GM19023 (cell line): ENCODE measurements at regions not wholly inside any gene's neighbourhood (a gene's known extent, or its start where the extent isn't known, plus 50 kb on each side); places are given as distances from the start of the nearest gene placed in this dataset.
"Not testable (repeated sequence)": the region's sequence is repeated elsewhere in the genome, so short reads cannot be mapped to it uniquely, and the experiment has no call there.

Source experiments
- ATAC-seq: cut with Tn5 transposase; IDR thresholded peaks from one replicate; pipeline ENCODE4 v1.9.1; 2021; ENCODE audit warnings: mild to moderate bottlenecking, moderate library complexity; ENCODE audit not compliant: unreplicated experiment

DNA sequence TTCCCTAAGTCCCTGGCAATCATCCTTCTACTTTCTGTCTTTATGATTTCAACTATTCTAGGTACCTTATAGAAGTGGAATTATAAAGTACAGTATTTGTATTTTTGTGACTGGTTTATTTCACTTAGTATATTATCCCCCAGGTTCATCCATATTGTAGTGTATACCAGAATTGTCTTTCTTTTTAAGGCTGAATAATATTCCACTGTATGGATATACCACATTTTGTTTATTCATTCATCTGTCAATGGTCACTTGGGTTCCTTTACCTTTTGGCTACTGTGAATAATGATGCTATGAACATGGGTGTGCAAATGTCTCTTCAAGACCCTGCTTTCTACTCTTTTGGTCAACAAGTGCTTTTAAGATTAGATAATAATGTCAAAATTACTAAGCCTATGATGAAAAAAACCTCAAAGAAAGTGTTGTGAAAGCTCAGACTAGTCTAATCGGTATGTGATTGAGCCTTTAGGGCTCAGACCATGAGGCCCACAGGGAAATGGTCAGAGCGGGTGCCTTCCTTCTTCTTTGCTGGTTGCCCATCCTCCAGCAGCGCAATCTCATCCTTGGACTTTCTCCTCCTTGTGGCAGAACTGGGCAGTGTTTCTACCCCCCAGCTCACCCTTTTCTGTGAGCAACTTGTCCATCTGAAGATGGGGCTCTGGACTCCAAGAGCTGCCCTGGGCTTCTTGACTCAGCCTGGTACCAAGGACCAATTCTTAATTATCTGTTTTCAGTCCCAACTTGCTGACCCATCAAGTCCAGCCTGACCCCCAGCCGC lies 105.4 kb downstream of the TTC8 start:
- ATAC-seq = no peak

- ATAC-seq = no peak
Measured at GRCh38 chr14:88931321-88932110, 107.1 kb downstream of the TTC8 start.

GRCh38 chr14:88933191-88933590 lies 108.7 kb downstream of the TTC8 start:
- ATAC-seq = no peak

DNA sequence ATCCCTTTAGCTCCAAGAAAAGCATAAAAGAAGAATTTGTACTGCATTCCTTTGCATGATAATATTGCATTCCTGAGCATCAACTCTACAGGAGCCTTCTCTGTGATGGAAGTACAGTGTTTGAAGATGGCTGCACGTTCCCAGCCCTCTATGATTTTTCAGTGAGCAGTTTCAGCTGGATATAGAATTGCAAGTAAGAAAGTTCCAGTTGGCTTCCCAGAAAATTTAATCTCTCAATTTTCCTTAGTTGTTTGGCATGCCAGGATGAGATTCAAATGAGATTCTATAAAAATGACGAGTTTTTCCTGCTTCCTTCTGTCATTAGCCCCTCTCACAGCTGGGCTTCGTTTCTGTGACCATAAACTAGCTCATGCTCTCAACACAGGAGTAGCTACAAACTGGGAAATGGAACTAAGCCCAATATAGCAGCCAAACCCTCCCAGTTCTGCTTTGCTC lies 109.9 kb downstream of the TTC8 start:
- no peak for ATAC-seq

- ATAC-seq = no peak
Measured at GRCh38 chr14:88935083-88935482, 110.6 kb downstream of the TTC8 start.

DNA sequence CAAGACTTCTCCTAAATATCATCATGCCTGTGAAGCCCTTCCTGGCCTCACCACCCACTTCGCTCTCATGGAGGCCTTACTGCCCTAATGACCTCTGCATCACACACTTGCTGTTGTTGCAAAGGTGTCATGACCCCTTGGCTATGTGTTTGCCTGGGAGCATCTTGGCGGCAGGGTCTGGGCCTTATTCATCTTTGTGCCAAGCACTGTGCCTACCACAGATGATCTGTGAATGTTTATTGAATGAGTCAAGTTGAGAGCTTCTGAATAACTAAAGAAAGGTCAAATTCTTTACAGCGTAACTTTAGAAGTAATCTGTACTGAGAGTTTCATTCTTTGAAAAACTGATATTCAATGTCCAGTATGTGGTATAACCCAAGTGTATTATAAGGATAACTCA lies 113.3 kb downstream of the TTC8 start:
- no peak for ATAC-seq

- ATAC-seq = no peak
Measured at GRCh38 chr14:88940671-88941070, 116.2 kb downstream of the TTC8 start.

DNA sequence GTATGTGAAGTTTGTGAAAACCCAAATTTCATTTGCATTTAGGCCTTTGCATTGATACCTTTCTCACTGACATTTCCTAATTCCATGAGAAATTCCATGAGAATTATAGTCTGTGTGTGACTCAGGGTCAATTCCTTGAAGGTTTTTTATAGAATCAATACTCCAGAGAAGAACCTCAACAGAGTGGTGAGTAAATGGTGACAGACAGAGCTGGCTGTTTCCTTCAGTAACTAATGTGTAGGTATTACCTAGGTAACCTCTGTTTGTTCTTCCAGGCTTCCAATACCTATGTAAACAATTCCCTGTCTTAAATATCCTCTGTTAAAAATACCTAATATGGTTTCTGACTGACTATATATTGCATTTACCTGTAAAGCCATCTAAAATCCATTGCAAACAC lies 117.0 kb downstream of the TTC8 start:
- ATAC-seq = no peak

DNA sequence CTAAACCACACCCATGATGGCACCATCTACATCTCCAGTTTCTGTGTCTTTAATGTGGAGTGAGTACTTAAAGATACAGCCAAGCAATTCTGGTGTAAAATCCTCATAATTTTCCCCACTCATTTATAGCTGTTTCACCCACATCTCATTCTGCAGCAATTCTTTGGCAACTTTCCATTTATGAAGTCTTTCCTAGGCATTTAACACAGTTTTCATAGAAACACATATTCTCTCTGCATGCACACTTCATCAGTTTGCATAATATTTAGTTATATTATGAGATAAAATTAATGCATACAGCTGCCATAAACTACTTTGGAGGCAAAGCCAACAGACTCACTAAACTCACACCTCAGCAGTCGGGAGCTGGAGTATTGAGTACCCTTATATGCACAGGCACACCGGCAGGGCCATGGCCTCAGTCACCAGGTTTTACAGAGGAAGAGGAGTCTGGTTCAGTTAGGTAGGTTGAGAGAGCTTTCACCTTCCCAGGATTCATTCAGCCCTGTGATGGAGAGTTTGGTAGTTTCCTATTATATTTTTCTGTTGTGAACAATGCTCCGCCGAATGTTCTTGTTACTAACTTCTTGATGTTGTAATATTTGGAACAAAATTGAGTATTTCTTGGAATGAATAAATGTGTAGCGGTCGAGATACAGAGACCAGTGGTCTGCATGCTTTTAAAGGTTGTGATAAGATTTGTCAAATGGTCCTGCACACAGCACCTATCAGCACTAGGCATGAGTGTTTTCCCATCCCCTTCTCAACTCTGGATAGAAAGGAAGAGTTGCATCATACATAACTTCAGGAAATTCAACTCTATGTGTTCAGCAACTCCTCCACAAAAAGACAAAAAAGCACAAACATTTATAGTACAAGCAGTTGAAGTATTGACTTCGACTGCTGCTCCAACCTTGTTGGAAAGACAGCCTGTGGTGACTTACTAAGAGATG lies 123.5 kb downstream of the TTC8 start:
- no peak for ATAC-seq

- no peak for ATAC-seq
Measured at GRCh38 chr14:88950069-88950468, 125.6 kb downstream of the TTC8 start.

DNA sequence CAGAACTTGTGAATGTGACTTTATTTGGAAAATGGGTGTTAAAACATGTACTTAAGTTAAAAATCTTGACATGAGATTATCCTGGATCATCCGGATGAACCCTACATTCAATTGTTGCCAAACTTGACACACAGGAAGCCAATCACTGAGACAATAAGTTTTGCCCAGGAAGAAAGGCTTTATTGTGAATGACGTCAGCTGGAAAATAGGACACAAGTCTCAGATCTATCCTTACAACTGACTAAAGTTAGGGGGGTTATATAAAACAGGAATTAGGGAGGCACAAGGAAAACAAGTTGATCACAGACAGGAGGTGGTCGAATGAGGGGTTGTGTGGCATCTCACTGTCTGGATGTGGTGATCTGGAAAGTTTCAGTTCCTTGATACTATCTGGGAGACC lies 126.9 kb downstream of the TTC8 start:
- no peak for ATAC-seq

DNA sequence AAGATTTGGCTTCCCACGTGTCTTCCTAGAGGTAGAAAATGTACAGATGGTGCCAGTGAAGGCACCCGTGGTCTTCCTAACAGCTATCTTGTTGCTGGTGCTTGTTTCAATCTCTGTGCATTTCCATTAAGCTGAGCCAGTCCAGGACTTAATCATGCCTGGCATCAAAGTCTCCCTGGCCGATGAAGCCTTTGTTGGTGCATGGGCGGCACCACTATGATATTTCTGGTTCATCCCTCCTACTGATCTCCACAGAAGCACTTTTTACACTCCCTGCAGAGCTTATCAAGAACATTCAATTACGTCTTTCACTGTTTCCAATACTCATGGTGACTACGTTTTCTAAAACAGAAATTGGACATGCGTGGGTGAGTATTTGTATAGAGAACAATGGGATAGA lies 128.4 kb downstream of the TTC8 start:
- ATAC-seq = no peak

GRCh38 chr14:88955455-88955854 lies 131.0 kb downstream of the TTC8 start:
- no peak for ATAC-seq

DNA sequence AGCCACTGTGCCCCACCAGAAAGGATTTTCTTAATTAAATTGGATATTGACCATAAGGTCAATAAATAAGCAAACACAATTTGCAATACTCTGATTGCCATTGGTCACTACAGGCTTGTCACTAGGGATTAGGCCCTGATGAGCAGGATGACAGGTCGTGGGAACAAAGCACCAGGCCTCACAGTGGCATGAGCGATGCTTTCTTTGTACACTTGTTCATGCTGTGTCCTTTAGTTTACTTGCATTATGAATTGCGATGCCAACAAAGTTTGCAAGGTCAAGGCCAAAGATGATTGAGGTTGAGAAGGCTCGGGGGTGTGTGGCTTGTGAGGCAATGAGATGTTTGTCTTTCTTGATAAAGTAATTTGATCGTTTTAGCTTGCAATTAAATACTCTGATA lies 136.0 kb downstream of the TTC8 start:
- ATAC-seq = no peak

DNA sequence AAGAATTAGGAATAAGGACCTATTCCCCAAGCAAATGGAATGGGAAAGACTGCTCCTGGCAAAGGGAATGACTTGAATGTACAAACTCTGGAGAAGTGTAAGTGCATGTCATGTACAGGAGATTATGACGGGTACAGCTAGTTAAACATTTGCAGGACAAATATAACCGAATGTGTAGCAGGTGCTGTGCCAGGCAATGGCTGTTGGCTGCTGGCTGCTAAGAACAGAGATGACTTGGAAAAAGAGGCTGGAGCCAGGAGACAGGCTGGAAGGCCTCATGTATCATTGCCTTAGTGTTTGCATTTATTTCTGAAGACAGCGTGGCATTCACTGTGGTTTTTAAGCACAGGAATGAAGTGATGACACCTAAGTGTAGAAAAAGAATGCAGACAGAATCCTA lies 136.8 kb downstream of the TTC8 start:
- no peak for ATAC-seq

GRCh38 chr14:88962356-88962755 lies 137.9 kb downstream of the TTC8 start:
- no peak for ATAC-seq

DNA sequence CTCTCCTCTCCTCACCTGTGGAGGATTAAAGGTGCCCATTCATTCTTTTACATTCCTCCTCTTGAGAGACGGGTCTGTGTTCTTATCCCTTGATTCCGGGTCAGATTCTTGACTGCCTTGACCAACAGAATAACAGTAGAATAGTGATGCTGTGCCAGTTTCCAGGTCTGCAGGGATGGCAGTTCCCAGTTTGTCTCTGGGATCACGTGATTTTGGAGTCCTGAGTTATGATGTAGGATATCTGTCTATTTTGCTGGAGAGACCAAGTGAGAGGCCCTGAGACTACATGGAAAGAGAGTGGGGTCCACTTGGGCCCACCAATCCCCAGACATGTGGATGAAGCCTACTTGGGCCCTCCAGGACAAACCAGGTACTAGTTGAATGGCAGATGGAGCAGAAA lies 142.8 kb downstream of the TTC8 start:
- no peak for ATAC-seq

- ATAC-seq = no peak
Measured at GRCh38 chr14:88975043-88975830, 150.8 kb downstream of the TTC8 start.

DNA sequence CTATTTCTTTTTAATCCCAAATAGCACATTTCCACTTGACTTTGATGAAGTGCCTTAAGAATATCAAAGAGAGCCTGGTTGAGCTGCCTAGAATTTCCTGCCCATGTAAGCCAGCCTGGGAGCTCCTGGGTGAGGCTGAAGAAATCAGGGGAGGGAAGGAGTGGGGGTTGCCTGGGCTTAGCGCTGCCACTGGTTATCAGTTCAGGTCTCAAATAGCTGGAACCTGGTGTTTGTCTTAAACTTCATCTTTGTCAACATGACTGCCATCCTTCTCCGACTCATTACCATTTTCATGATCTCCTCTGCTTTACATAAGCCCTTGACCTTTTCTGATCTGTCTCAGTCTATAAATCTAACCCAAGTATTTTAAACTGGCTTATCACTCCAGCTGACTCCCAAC lies 151.5 kb downstream of the TTC8 start:
- ATAC-seq = no peak

DNA sequence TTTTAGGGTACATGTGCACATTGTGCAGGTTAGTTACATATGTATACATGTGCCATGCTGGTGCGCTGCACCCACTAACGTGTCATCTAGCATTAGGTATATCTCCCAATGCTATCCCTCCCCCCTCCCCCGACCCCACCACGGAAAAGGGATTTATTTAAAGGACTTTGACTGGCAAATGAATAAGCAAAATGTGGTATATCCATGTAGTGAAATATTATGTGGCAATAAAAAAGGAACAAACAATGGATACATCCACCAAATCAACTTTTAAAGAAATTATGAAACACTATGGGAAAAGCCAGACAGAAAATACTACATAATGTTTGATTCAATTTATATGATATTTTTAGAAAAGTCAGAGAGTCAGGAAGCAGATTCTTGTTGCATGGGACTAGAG lies 156.5 kb downstream of the TTC8 start:
- ATAC-seq = not testable (repeated sequence)
